OCI-LY7 (cell line): ENCODE measurements at regions not wholly inside any gene's neighbourhood (a gene's known extent, or its start where the extent isn't known, plus 50 kb on each side); places are given as distances from the start of the nearest gene placed in this dataset.

Source experiments
- BruUV-seq: library from RNA; stranded (reverse); fragments of 400-500 nt; replicated peaks from 2 replicates; lab custom pipeline; 2021; lab: Mats Ljungman, UMichigan
- CTCF ChIA-PET: fragments of 300-600 bp; sonication (Branson Sonifier 250); formaldehyde crosslinking; loops from one replicate; lab custom pipeline; 2022; ENCODE audit warnings: antibody characterized with exemption; ENCODE audit not compliant: unreplicated experiment; lab: Charles Lee
- POLR2A ChIA-PET: fragments of 300-600 bp; sonication (Branson Sonifier 250); formaldehyde crosslinking; loops from one replicate; lab custom pipeline; 2022; ENCODE audit warnings: antibody characterized with exemption; lab: Charles Lee
- DNase-seq: peaks from one replicate; pipeline ENCODE4 v3.0.0-alpha.2; 2015; ENCODE audit warnings: low spot score
- H2AFZ ChIP-seq: fragments of 200-600 bp; sonication (generic), shearing (Covaris generic); 2 replicates; pipeline ENCODE4 v1.6.1; 2014; ENCODE audit warnings: mild to moderate bottlenecking, antibody characterized with exemption, low read length, moderate library complexity
- H3K27ac ChIP-seq: fragments of 200-600 bp; sonication (generic); 2 replicates; pipeline ENCODE4 v1.5.1; 2014; ENCODE audit warnings: mixed run types, low read depth, mild to moderate bottlenecking, moderate library complexity, low read length, inconsistent platforms; ENCODE audit not compliant: poor library complexity, severe bottlenecking
- H3K36me3 ChIP-seq: fragments of 200-600 bp; sonication (generic); 2 replicates; pipeline ENCODE4 v1.6.1; 2014; ENCODE audit warnings: mild to moderate bottlenecking, antibody characterized with exemption, low read length, moderate library complexity, mixed read lengths; ENCODE audit not compliant: insufficient read depth
- H3K4me1 ChIP-seq: fragments of 200-600 bp; sonication (generic); 2 replicates; pipeline ENCODE4 v1.5.1; 2014; ENCODE audit warnings: mild to moderate bottlenecking, low read length; ENCODE audit not compliant: insufficient read depth, poor library complexity, severe bottlenecking
- H3K4me2 ChIP-seq: fragments of 200-600 bp; sonication (generic); 2 replicates; pipeline ENCODE4 v1.6.1; 2014; ENCODE audit warnings: mild to moderate bottlenecking, low read length
- H3K4me3 ChIP-seq: fragments of 200-600 bp; sonication (generic); 2 replicates; pipeline ENCODE4 v1.5.1; 2014; ENCODE audit warnings: mild to moderate bottlenecking, low read depth, low read length; ENCODE audit not compliant: poor library complexity, severe bottlenecking
- H3K79me2 ChIP-seq: fragments of 200-600 bp; sonication (generic); 2 replicates; pipeline ENCODE4 v1.6.1; 2016; ENCODE audit warnings: low read depth, mild to moderate bottlenecking, low read length, moderate library complexity, mixed read lengths; ENCODE audit not compliant: insufficient read depth
- H3K9me2 ChIP-seq: fragments of 200-600 bp; sonication (generic); 2 replicates; pipeline ENCODE4 v1.6.1; 2016; ENCODE audit warnings: mild to moderate bottlenecking, low read length, mixed read lengths; ENCODE audit not compliant: insufficient read depth
- H3K9me3 ChIP-seq: fragments of 200-600 bp; sonication (generic); 2 replicates; pipeline ENCODE4 v1.6.1; 2014; ENCODE audit warnings: mild to moderate bottlenecking, mixed run types, low read length, mixed read lengths
- H4K20me1 ChIP-seq: fragments of 200-600 bp; sonication (generic); 2 replicates; pipeline ENCODE4 v1.6.1; 2014; ENCODE audit warnings: mild to moderate bottlenecking, antibody characterized with exemption, low read length, moderate library complexity, mixed read lengths; ENCODE audit not compliant: insufficient read depth
- CTCF ChIP-seq: fragments of 200-600 bp; sonication (generic); conservative IDR thresholded peaks from 2 replicates; pipeline ENCODE4 v1.5.1; 2014; ENCODE audit warnings: mild to moderate bottlenecking, antibody characterized with exemption, low read length, moderate library complexity, mixed read lengths
- EZH2phosphoT487 ChIP-seq: fragments of 200-600 bp; sonication (generic); IDR thresholded peaks from 2 replicates; pipeline ENCODE4 v1.6.1; 2018; ENCODE audit warnings: low read depth, borderline replicate concordance, mild to moderate bottlenecking, mixed run types, antibody characterized with exemption, low read length, moderate library complexity, mixed read lengths
- intact Hi-C: fragments of 100-400 bp; cut with micrococcal nuclease; formaldehyde crosslinking; loops from one replicate; pipeline ENCODE4 v1.10.0; 2022; ENCODE audit not compliant: unreplicated experiment

GRCh38 chr4:120286813-120287212 lies 220.2 kb upstream of the MAD2L1 start:
- no peak overlapping the region for H2AFZ ChIP-seq
- no peaks in the 10 kb centered on the region for H3K4me1 ChIP-seq
- no peaks in the 10 kb centered on the region for H3K9me2 ChIP-seq
- no peak for TF ChIP-seq CTCF
- TF ChIP-seq EZH2phosphoT487, result no peak
- intact Hi-C loops, result no loop called here
- H3K4me3 ChIP-seq, result no peak overlapping the region
- H4K20me1 ChIP-seq, result no peaks in the 10 kb centered on the region
- H3K79me2 ChIP-seq, result no peaks in the 10 kb centered on the region
- no peak overlapping the region for H3K27ac ChIP-seq
- BruUV-seq, result no TSS peak
- ChIA-PET POLR2A (no interaction called here), CTCF (no interaction called here)
- no peaks in the 10 kb centered on the region for H3K9me3 ChIP-seq
- no peak for DNase-seq
- no peak overlapping the region for H3K4me2 ChIP-seq
- no peaks in the 10 kb centered on the region for H3K36me3 ChIP-seq

- CTCF ChIA-PET, result no interaction called here
Observed at GRCh38 chr4:120281581-120281980, 214.9 kb upstream of the MAD2L1 start.

GRCh38 chr4:120277391-120277790 lies 210.7 kb upstream of the MAD2L1 start:
- Histone ChIP-seq H3K9me3 (no peaks in the 10 kb centered on the region), H3K4me2 (no peak overlapping the region), H4K20me1 (no peaks in the 10 kb centered on the region), H3K9me2 (no peaks in the 10 kb centered on the region), H3K4me1 (no peaks in the 10 kb centered on the region), H2AFZ (no peak overlapping the region), H3K36me3 (no peaks in the 10 kb centered on the region), H3K79me2 (no peaks in the 10 kb centered on the region), H3K4me3 (no peak overlapping the region), H3K27ac (no peak overlapping the region)
- intact Hi-C loops, result no loop called here
- no TSS peak for BruUV-seq
- TF ChIP-seq EZH2phosphoT487, result no peak
- no peak for TF ChIP-seq CTCF
- POLR2A ChIA-PET, result no interaction called here
- no peak for DNase-seq
- CTCF ChIA-PET, result no interaction called here

More at GRCh38 chr4:120281581-120281980, 214.9 kb upstream of the MAD2L1 start:
- H3K79me2 ChIP-seq, result no peaks in the 10 kb centered on the region
- no peaks in the 10 kb centered on the region for H3K9me2 ChIP-seq
- no peak overlapping the region for H3K27ac ChIP-seq
- H3K36me3 ChIP-seq, result no peaks in the 10 kb centered on the region
- TF ChIP-seq EZH2phosphoT487 (no peak), CTCF (no peak)
- no peak overlapping the region for H2AFZ ChIP-seq
- intact Hi-C loops, result no loop called here
- POLR2A ChIA-PET, result no interaction called here
- H3K9me3 ChIP-seq, result no peaks in the 10 kb centered on the region
- H4K20me1 ChIP-seq, result no peaks in the 10 kb centered on the region
- no TSS peak for BruUV-seq
- no peak overlapping the region for H3K4me2 ChIP-seq
- H3K4me3 ChIP-seq, result no peak overlapping the region
- H3K4me1 ChIP-seq, result no peaks in the 10 kb centered on the region
- DNase-seq, result no peak
